Activated naive CD4-positive, alpha-beta T cell treated with anti-CD3 and anti-CD28 coated beads for 36 hours (primary cell): ENCODE measurements at regions not wholly inside any gene's neighbourhood (a gene's known extent, or its start where the extent isn't known, plus 50 kb on each side); places are given as distances from the start of the nearest gene placed in this dataset.

Experiments used
- CTCF ChIA-PET: fragments of 350-600 bp; sonication (Branson Sonifier 250); formaldehyde crosslinking; loops from one replicate; lab custom pipeline; 2021; ENCODE audit warnings: antibody characterized with exemption; lab: Charles Lee
- DNase-seq: peaks from one replicate; pipeline ENCODE4 v3.0.0-alpha.2; 2020
- H3K27ac Mint-ChIP-seq: one replicate; pipeline ENCODE4 v1.8.0; 2021; ENCODE audit warnings: mild to moderate bottlenecking, mixed read lengths
- H3K27me3 Mint-ChIP-seq: one replicate; pipeline ENCODE4 v1.8.0; 2021; ENCODE audit warnings: low read depth, mixed read lengths
- H3K36me3 Mint-ChIP-seq: one replicate; pipeline ENCODE4 v1.8.0; 2021; ENCODE audit warnings: low read depth, mixed read lengths
- H3K4me1 Mint-ChIP-seq: one replicate; pipeline ENCODE4 v1.8.0; 2021; ENCODE audit warnings: low read depth, mixed read lengths
- H3K4me3 Mint-ChIP-seq: one replicate; pipeline ENCODE4 v1.8.0; 2021; ENCODE audit warnings: mild to moderate bottlenecking, moderate library complexity, mixed read lengths
- H3K9me3 Mint-ChIP-seq: one replicate; pipeline ENCODE4 v1.8.0; 2021; ENCODE audit warnings: mixed read lengths
- intact Hi-C: fragments of 100-400 bp; cut with micrococcal nuclease; formaldehyde crosslinking; loops from one replicate; pipeline ENCODE4 v1.15.1; 2023

DNA sequence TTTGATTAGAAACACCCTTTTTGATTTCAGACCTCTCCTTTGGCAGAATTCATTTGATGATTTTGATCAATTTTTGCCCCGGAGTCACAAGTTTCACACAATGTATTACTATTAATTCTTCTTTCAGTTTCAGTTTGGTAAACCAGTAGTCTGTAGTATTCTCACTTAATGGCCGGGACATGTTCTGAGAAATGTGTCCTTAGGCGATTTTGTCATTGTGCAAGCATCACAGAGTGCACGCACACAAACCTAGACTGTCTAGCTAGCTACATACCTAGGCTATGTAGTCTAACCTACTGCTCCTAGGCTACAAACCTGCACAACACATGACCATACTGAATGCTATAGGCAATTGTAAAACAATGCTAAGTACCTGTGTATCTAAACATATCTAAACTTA, 662.5 kb downstream of the IRX1 start:
- Mint-ChIP-seq H3K27ac (no peak overlapping the region), H3K4me3 (no peak overlapping the region), H3K36me3 (no peaks in the 10 kb centered on the region), H3K27me3 (no peaks in the 10 kb centered on the region), H3K4me1 (no peaks in the 10 kb centered on the region), H3K9me3 (peaks cover 2% of the 10 kb centered on the region)
- no peak for DNase-seq
- CTCF ChIA-PET = no interaction called here
- intact Hi-C loops = no loop called here

DNA sequence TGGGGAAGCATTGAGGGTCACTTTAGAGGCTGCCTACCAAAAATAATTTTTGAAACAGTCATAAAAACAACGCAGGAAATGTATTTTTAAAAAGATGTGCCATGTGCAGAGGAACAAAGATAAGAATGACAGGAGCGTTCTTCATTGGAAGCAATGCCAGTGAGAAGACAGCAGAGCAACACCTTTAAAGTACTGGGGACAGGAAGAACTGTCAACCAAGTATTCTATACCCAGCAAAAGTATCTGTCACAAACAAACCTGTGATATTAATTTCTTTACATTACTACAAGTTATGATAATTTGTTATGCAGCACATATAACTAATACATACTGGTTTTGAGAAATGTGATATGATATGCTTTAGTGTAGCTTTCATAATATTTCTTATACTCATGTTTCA, 675.6 kb downstream of the IRX1 start:
- H3K36me3 Mint-ChIP-seq = no peaks in the 10 kb centered on the region
- H3K27me3 Mint-ChIP-seq = no peaks in the 10 kb centered on the region
- DNase-seq = no peak
- H3K4me1 Mint-ChIP-seq = no peaks in the 10 kb centered on the region
- H3K27ac Mint-ChIP-seq = no peak overlapping the region
- CTCF ChIA-PET = no interaction called here
- peaks cover 22% of the 10 kb centered on the region for H3K9me3 Mint-ChIP-seq
- intact Hi-C loops = no loop called here
- no peak overlapping the region for H3K4me3 Mint-ChIP-seq

DNA sequence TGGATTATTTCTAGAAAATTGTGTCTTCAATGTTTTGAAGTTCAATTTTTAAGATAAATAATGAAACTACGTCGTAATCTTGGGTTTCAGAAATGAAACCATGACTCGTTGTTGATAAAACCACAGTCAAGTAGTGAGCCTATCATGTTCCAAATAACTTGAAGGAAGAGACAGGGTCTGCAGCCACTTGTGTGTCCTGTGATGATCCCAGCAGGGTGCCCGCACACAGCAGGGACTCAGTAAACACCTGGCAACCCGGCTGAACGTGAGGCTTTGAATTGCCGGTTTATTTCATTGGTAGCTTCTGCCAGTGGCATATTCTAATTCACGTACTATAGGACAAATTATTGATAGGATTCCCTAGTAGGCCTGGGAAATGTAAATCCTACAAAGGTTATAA, 679.6 kb downstream of the IRX1 start:
- no peak for DNase-seq
- no peak overlapping the region for H3K27ac Mint-ChIP-seq
- CTCF ChIA-PET = no interaction called here
- intact Hi-C loops = no loop called here
- H3K27me3 Mint-ChIP-seq = no peaks in the 10 kb centered on the region
- H3K4me1 Mint-ChIP-seq = no peaks in the 10 kb centered on the region
- H3K36me3 Mint-ChIP-seq = no peaks in the 10 kb centered on the region
- no peak overlapping the region for H3K4me3 Mint-ChIP-seq
- H3K9me3 Mint-ChIP-seq = peaks cover 12% of the 10 kb centered on the region

DNA sequence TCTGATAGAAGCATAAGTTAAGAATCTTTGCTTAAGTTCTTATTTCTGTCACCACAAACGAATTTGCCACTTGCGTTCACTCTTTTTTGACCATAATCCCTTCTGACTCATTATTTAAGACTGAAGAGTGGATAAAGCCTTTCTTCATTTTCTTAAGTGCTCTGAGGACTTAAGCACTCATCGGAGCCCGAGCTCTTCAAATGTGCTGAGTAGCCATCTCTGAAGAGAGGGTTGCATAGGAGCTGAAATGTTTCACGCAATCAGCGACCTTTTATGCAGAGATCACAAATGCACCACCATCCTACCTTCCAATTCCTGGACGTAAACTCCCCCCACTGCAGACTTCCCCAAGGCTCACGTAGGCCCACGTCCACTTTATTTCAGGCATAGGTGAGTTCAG, 699.2 kb downstream of the IRX1 start:
- no peaks in the 10 kb centered on the region for H3K36me3 Mint-ChIP-seq
- no peaks in the 10 kb centered on the region for H3K4me1 Mint-ChIP-seq
- no peaks in the 10 kb centered on the region for H3K27me3 Mint-ChIP-seq
- no peak overlapping the region for H3K27ac Mint-ChIP-seq
- CTCF ChIA-PET = no interaction called here
- no peak overlapping the region for H3K4me3 Mint-ChIP-seq
- DNase-seq = no peak
- peaks cover 2% of the 10 kb centered on the region for H3K9me3 Mint-ChIP-seq
- intact Hi-C loops = no loop called here

DNA sequence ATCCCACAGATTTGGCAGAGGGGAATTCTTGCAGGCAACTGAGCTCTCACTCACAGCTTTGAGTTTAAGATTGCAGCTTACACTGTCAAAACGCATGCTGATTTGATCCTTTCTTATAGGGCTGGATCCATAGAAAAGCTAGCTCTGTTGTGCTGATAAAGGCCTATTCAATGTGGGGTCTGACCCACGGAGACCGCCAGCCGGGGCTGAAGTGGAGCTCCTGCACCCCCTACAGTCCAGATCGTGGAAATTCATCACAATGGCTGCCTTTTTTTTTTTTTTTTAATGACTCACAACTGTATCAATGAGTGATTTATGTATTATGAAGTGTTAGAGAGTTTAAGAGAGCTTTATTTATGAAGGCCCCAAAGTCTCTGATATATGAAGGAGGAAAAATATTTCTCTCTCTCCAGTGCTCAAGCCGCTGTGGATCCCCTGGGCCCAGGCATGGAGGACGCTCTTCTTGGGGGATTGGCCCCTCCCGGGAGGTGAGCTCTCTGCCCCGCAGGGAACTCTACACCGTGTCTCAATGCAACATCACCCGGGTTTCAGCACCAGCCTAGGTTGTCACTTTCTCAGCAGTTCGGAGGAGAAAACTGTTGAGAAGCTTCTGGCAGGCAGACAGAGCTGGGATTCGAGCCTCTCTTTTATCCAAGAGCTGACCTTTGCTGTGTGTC, 700.2 kb downstream of the IRX1 start:
- intact Hi-C loops = no loop called here
- Mint-ChIP-seq H3K4me3 (no peak overlapping the region), H3K27ac (no peak overlapping the region), H3K36me3 (no peaks in the 10 kb centered on the region), H3K27me3 (no peaks in the 10 kb centered on the region), H3K9me3 (peaks cover 2% of the 10 kb centered on the region), H3K4me1 (no peaks in the 10 kb centered on the region)
- CTCF ChIA-PET = interaction anchor here (0.7 kb wide), 1 partner anchor 693 kb away, joined by 3 read pairs; no protein-coding TSS in a partner anchor
- DNase-seq = no peak

DNA sequence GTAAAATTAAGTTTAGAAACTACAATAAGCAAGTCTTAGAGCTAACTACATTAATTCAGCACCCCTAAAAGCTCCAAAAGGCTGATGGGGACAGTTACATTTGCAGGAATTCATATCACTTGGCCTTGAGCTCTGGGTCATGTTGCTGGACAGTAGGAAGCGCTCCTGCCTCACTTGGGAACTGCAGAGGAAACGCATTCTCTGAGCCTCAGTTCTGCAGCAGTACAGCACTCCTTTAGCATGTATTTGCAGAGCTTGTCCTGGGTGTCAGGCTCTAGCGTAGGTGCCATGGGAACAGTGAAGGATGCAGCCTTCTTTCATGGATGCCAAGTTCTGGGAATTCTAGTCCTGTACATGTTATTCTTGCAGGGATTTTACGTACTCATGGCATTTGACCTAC, 710.4 kb downstream of the IRX1 start:
- no peaks in the 10 kb centered on the region for H3K36me3 Mint-ChIP-seq
- H3K9me3 Mint-ChIP-seq = peaks cover 15% of the 10 kb centered on the region
- CTCF ChIA-PET = no interaction called here
- DNase-seq = no peak
- no peaks in the 10 kb centered on the region for H3K27me3 Mint-ChIP-seq
- no peak overlapping the region for H3K27ac Mint-ChIP-seq
- H3K4me1 Mint-ChIP-seq = no peaks in the 10 kb centered on the region
- intact Hi-C loops = no loop called here
- H3K4me3 Mint-ChIP-seq = no peak overlapping the region

DNA sequence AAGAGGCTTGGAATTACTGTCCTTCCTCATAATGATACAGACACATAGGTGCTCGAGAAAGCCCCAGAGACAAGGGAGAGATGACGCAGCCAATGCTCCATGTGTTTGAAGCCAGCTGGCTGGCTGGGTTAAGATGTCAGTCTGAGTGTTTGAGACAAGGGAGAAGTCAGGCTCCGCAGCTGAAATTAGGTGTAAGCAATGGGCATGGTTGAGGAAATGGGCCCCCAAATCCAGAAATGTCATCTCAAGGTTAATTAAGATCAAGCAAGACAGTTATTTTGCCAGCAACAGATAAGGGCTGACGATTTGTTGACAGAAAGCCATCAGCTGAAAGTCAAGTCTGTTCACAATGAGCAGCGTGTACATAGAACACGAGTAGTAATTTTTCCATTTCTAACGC, 713.4 kb downstream of the IRX1 start:
- Mint-ChIP-seq H3K9me3 (peaks cover 16% of the 10 kb centered on the region), H3K27ac (no peak overlapping the region), H3K27me3 (no peaks in the 10 kb centered on the region), H3K4me3 (no peak overlapping the region), H3K4me1 (no peaks in the 10 kb centered on the region), H3K36me3 (no peaks in the 10 kb centered on the region)
- CTCF ChIA-PET = no interaction called here
- intact Hi-C loops = no loop called here
- DNase-seq = no peak

DNA sequence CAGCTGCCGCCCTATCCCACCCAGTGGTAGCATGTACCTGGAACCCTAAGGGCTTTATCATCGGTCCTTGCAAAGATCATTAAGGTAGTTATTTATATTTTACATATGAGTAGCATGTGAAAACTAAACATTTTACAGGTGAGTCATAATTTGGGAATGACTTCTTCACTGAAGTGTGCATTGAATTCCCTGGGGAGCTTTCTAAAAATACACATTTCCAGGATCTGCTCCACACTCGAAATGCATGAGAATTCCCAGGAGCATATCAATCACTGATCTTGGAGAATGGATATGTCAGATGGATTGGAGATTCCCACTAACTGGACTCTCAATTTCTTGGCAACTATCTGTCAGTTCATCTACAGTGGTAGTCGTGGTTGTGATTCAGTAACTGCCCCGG, 717.5 kb downstream of the IRX1 start:
- H3K27ac Mint-ChIP-seq = no peak overlapping the region
- DNase-seq = no peak
- no peak overlapping the region for H3K4me3 Mint-ChIP-seq
- no peaks in the 10 kb centered on the region for H3K27me3 Mint-ChIP-seq
- intact Hi-C loops = no loop called here
- H3K4me1 Mint-ChIP-seq = no peaks in the 10 kb centered on the region
- CTCF ChIA-PET = no interaction called here
- peaks cover 5% of the 10 kb centered on the region for H3K9me3 Mint-ChIP-seq
- H3K36me3 Mint-ChIP-seq = no peaks in the 10 kb centered on the region

DNA sequence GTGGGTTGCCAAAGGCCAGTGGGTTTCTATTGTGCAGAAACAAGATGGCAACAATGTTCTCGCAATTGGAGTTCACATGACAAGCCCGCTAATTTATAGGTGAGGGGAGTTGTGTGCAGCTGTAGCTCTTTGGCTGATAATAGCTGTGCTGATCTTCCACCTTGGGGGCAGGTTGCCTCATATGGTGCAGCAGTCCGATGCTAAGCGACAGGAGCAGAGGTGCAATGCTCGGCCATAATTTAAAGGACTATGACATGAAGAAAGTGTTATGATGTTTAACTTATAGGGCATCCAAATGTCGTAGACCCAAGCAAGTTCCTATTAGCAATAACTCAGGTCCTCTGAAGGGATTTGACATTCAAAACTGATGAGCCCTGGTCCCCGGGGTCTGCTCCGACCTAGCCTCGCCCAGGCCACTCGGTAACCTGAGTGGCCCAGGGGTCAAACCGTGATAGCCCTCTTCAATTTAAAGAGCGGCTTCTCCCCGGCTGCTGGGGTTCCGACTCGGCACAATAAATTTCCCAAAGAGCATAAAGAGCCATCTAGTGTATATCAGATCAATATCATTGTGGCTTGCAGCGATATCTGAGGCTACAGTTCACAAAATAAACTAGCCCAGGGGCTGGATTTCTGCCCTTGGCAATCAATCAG, 724.0 kb downstream of the IRX1 start:
- no peaks in the 10 kb centered on the region for H3K27me3 Mint-ChIP-seq
- no peak for DNase-seq
- CTCF ChIA-PET = no interaction called here
- H3K27ac Mint-ChIP-seq = no peak overlapping the region
- H3K4me1 Mint-ChIP-seq = no peaks in the 10 kb centered on the region
- H3K36me3 Mint-ChIP-seq = no peaks in the 10 kb centered on the region
- intact Hi-C loops = no loop called here
- H3K4me3 Mint-ChIP-seq = no peak overlapping the region
- H3K9me3 Mint-ChIP-seq = peaks cover 18% of the 10 kb centered on the region

DNA sequence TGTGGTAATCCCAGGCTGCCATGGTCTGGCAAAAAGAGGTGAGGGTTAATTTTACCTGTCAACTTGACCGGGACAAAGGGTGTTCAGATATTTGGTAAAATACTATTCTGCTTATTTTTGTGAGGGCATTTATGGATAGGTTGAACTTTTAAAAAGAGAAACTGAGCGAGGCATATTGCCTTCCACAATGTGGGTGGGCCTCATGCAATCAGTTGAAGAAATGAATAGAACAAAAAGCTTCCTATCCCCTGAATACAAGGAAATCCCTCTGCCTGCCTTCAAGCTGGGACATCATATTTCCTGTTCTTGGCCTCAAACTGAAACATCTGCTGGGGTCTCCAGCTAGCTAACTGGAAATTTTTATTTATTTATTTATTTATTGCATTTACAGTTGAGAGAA, 734.7 kb downstream of the IRX1 start:
- no peak overlapping the region for H3K4me3 Mint-ChIP-seq
- H3K27me3 Mint-ChIP-seq = no peaks in the 10 kb centered on the region
- H3K4me1 Mint-ChIP-seq = no peaks in the 10 kb centered on the region
- peaks cover 6% of the 10 kb centered on the region for H3K9me3 Mint-ChIP-seq
- H3K27ac Mint-ChIP-seq = no peak overlapping the region
- CTCF ChIA-PET = no interaction called here
- H3K36me3 Mint-ChIP-seq = no peaks in the 10 kb centered on the region
- intact Hi-C loops = no loop called here
- DNase-seq = no peak

DNA sequence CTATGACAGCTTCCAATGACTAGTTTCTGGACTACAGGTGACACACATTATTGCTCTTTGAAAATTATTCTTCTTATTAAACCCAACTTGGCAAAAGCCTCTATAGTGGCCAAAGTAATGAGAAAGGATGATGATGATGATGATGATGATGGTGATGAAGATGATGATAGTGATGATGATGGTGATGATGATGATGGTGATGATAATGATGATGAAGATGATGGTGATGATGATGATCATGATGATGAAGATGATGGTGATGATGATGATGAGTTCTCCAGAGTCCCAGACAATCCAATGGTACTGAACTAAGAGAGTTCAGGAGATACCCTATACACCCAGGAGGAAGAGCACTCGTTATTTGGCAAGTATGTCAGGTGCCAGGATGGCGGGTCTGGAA, 739.4 kb downstream of the IRX1 start:
- no peak overlapping the region for H3K4me3 Mint-ChIP-seq
- intact Hi-C loops = no loop called here
- H3K36me3 Mint-ChIP-seq = no peaks in the 10 kb centered on the region
- DNase-seq = no peak
- no peak overlapping the region for H3K27ac Mint-ChIP-seq
- no peaks in the 10 kb centered on the region for H3K4me1 Mint-ChIP-seq
- CTCF ChIA-PET = no interaction called here
- H3K27me3 Mint-ChIP-seq = no peaks in the 10 kb centered on the region
- peaks cover 10% of the 10 kb centered on the region for H3K9me3 Mint-ChIP-seq

DNA sequence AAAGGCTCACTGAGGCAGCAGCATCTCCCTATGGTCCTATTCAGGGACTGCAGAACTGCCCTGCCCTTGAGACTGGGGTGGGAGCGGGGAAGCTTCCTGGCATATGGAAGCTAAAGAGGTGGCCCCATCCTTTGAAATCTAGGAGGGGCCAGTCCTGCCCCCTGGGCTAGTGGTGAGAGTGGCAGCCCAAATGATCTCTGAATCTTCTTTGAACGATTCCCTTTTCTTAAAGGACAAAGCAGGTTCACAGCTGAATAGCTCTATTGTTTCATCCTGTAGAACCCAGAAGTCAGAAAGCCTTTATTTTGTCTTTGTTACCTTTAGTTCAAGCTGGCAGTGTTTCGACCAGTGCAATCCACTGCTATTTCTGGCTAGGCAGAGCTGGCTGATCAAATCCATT, 741.9 kb downstream of the IRX1 start:
- DNase-seq = no peak
- Mint-ChIP-seq H3K4me1 (no peaks in the 10 kb centered on the region), H3K36me3 (no peaks in the 10 kb centered on the region), H3K27me3 (no peaks in the 10 kb centered on the region), H3K9me3 (peaks cover 10% of the 10 kb centered on the region), H3K4me3 (no peak overlapping the region), H3K27ac (no peak overlapping the region)
- CTCF ChIA-PET = no interaction called here
- intact Hi-C loops = no loop called here

DNA sequence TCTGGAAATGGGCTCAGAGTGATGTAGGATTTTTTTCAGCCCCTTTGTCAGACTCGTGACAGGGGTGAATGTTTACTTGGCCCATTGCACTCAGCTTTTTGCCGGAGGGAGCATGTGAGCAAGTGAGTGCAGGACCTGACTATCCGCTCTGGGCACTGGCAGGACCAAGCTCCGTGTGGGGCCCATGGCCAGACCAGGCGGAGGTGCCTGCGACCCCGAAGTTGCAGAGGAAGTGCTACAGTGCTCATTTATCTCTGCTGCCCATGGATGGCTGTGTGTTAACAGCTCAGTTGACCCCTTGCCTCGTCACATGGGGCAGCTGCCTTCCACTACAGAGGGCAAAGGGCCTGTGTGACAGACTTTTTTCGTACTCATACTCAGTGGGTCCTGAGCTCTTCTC, 744.3 kb downstream of the IRX1 start:
- Mint-ChIP-seq H3K27ac (no peak overlapping the region), H3K9me3 (peaks cover 10% of the 10 kb centered on the region)

More for the DNA sequence above, 744.3 kb downstream of the IRX1 start:
- H3K4me1 Mint-ChIP-seq = no peaks in the 10 kb centered on the region
- no peaks in the 10 kb centered on the region for H3K36me3 Mint-ChIP-seq
- intact Hi-C loops = no loop called here
- CTCF ChIA-PET = interaction anchor here (1.3 kb wide), 1 partner anchor 24 kb away, joined by 3 read pairs; no protein-coding TSS in a partner anchor
- DNase-seq = no peak
- H3K4me3 Mint-ChIP-seq = no peak overlapping the region
- no peaks in the 10 kb centered on the region for H3K27me3 Mint-ChIP-seq
